ENCODE measurements at regions not wholly inside any gene's neighbourhood (a gene's known extent, or its start where the extent isn't known, plus 50 kb on each side); places are given as distances from the start of the nearest gene placed in this dataset.
"Not testable (repeated sequence)": the region's sequence is repeated elsewhere in the genome, so short reads cannot be mapped to it uniquely, and the experiment has no call there.

DNA sequence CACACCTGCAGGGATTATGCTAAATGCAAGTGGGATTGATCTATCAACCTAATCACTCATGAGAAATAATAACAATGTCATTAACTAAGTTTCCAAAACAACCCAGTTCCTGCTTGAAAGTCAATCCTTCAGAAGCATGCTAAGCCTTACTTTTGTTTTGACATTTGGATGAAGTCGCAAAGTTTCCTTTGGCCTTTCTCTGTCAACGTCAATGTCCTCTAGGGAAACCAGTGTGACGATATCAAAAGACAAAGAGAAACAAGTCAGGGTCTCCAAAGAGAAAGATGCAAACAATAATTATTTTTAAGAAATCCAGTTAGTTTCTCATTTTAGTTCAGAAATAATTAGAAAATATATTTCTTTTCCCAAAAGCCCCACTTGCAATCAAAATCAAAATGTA, 86.7 kb upstream of the SRD5A3 start:
- no peaks in the 10 kb centered on the region for H3K36me3 Mint-ChIP-seq
- DNase-seq (ENCODE audit: low spot score) (no peak), ATAC-seq (no peak)
- H3K9me3 Mint-ChIP-seq: no peaks in the 10 kb centered on the region
- H3K27ac Mint-ChIP-seq: no peak overlapping the region
- H3K4me1 Mint-ChIP-seq (ENCODE audit: low read depth in 2 of 2): no peaks in the 10 kb centered on the region
- peaks cover 8 to 16% of the 10 kb centered on the region in 2 donors for H3K27me3 Mint-ChIP-seq
- H3K4me3 Mint-ChIP-seq: no peak overlapping the region

DNA sequence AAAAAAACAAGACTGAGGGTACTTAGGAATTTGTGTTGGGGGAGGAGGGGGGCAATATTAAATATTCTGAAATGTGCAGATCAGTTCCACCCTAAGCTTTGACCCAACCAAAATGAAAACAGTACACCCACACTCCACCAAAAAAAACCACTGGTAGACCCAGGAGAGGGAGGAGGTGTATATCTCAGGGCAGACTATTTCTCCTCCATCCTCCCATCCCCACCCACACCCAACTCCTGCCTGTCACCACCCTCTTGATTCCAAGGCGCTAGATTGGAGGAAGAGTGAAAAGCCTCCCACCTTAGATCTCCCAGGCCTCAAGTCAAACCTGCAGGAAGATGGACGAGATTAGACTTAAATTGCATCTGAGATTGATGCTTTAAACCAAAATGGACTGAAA, 76.6 kb upstream of the SRD5A3 start:
- Mint-ChIP-seq H3K36me3 (no peaks in the 10 kb centered on the region), H3K4me3 (no peak overlapping the region), H3K4me1 (ENCODE audit: low read depth in 2 of 2) (no peaks in the 10 kb centered on the region), H3K27ac (no peak overlapping the region), H3K9me3 (no peaks in the 10 kb centered on the region), H3K27me3 (peaks cover 15 to 38% of the 10 kb centered on the region in 2 donors)
- no peak for DNase-seq (ENCODE audit: low spot score)
- no peak for ATAC-seq

DNA sequence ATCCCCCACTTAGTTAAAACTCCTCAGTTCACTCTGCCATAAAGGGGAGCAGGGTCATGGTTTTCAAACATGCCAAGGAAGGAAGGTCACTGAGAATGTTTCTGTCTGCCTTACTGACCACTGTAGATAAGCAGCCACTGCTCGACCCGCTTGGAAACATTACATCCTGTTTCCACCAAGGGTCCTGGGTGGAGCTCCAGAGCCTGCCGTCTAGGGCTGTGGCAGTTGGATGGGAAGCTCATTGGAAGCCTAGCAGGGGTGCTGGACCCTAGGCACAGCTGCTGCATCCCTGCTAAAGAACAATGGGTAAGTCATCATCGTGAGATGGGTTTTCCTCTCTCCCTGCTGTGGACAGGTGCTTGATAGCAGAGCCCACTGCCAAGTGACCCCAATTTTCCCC, 76.0 kb upstream of the SRD5A3 start:
- DNase-seq (ENCODE audit: low spot score): no peak
- H3K27me3 Mint-ChIP-seq: peaks cover 19 to 43% of the 10 kb centered on the region in 2 donors
- H3K4me1 Mint-ChIP-seq (ENCODE audit: low read depth in 2 of 2): no peaks in the 10 kb centered on the region
- H3K4me3 Mint-ChIP-seq: no peak overlapping the region
- H3K9me3 Mint-ChIP-seq: no peaks in the 10 kb centered on the region
- ATAC-seq: no peak
- no peak overlapping the region for H3K27ac Mint-ChIP-seq
- no peaks in the 10 kb centered on the region for H3K36me3 Mint-ChIP-seq

DNA sequence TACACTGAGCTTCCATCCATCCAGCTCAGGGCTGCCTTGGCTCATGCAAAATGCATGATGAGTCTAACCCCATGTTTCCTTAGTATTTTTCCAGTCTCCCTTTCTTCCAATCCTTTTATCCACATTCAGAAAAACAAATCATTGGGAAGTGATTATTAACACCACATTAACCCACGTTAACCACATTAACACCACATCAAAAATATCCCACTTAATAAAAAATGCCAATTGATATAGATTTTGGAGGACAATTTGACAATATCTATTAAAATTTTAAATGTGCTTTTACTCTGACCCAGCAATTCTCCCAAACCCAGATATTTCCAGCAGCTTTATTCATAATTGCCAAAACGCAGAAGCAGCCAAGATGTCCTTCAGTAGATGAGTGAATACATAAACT, 75.6 kb upstream of the SRD5A3 start:
- Mint-ChIP-seq H3K4me3 (no peak overlapping the region), H3K4me1 (ENCODE audit: low read depth in 2 of 2) (no peaks in the 10 kb centered on the region), H3K9me3 (no peaks in the 10 kb centered on the region), H3K27me3 (peaks cover 24 to 45% of the 10 kb centered on the region in 2 donors), H3K36me3 (no peaks in the 10 kb centered on the region), H3K27ac (no peak overlapping the region)
- DNase-seq (ENCODE audit: low spot score) (no peak), ATAC-seq (no peak)

DNA sequence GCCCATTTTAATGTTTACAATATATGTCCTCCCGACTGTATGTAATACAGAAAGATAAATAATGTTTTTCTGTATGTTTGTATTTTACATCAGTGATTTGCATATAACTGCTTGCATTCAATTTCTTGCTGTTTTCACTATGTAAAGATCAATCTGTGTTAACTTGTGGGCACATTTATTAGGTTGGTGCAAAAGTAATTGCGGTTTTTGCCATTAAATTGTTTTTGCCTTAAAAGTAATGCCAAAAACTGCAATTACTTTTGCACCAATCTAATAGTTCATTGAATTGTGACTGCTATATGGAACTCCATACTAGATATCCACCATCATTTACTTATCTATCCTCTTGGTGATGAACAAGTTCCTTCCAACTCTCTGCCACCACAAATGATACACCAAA, 73.9 kb upstream of the SRD5A3 start:
- no peak for ATAC-seq

DNA sequence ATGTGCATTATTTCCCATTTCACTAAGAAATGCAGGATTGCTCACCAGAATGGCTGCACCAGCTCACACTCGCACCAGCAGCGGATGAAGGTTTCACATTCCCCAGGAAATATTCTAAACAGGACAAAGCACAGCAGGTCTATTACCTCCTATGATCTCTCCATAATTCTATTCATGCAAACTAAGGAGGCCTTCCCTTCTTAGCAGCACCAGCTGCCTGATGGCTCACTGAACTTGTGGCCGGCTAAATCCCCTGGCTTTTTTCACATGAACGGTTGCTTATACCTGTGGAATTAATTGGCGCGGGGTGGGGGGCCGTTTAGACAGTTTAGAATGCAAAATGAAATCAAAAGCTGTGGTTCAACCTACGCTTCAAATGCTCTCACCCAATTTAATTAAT, 73.5 kb upstream of the SRD5A3 start:
- Mint-ChIP-seq H3K9me3 (no peaks in the 10 kb centered on the region), H3K4me3 (no peak overlapping the region), H3K36me3 (no peaks in the 10 kb centered on the region), H3K4me1 (ENCODE audit: low read depth in 2 of 2) (no peaks in the 10 kb centered on the region), H3K27ac (no peak overlapping the region), H3K27me3 (peaks cover 23 to 33% of the 10 kb centered on the region in 2 donors)
- DNase-seq (ENCODE audit: low spot score) (no peak), ATAC-seq (no peak)

More for the DNA sequence above, 73.9 kb upstream of the SRD5A3 start:
- Mint-ChIP-seq H3K27me3 (peaks cover 23 to 33% of the 10 kb centered on the region in 2 donors), H3K27ac (no peak overlapping the region), H3K36me3 (no peaks in the 10 kb centered on the region), H3K4me1 (ENCODE audit: low read depth in 2 of 2) (no peaks in the 10 kb centered on the region), H3K9me3 (no peaks in the 10 kb centered on the region), H3K4me3 (no peak overlapping the region)
- no peak for DNase-seq (ENCODE audit: low spot score)

DNA sequence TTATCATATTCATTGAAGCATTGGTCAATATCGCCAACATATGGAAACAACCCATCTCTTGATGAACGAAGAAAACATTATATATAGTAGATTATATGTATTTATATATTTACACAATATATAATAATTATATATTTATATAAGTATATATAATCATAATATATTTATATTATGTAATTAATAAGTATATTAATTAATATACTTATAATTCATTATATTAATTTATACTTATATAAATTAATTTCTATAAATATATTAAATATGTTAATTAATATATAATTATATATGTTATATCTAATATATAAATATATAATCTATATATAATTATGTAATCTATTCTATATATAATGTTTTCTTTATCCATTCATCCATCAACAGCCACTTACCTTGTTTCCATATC, 69.0 kb upstream of the SRD5A3 start:
- H3K9me3 Mint-ChIP-seq: no peaks in the 10 kb centered on the region
- no peak overlapping the region for H3K4me3 Mint-ChIP-seq
- ATAC-seq: no peak
- H3K4me1 Mint-ChIP-seq (ENCODE audit: low read depth in 2 of 2): no peaks in the 10 kb centered on the region
- H3K36me3 Mint-ChIP-seq: peaks cover 4% of the 10 kb centered on the region
- H3K27me3 Mint-ChIP-seq: peaks cover 25 to 42% of the 10 kb centered on the region in 2 donors
- H3K27ac Mint-ChIP-seq: no peak overlapping the region
- no peak for DNase-seq (ENCODE audit: low spot score)

DNA sequence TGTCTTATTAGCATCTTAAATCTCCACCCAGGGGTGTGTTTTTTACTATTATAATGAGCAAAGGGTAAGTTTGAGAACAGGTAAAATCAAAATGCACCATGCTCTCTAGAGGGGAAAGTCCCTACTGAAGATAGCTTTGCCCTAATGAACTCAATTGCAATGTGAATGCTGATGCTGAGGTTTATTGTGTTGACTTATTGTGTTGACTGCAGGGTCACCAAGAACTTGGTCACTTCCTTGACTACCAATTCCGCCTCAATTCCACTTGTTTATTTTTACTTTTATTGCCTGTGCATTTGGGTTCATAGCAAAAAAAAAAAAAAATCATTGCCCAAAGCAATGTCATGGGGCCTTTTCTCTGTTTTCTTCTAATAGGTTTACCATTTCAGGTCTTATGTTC, 67.7 kb upstream of the SRD5A3 start:
- Mint-ChIP-seq H3K27me3 (peaks cover 23 to 46% of the 10 kb centered on the region in 2 donors), H3K27ac (no peak overlapping the region), H3K4me3 (no peak overlapping the region), H3K36me3 (peaks cover 8% of the 10 kb centered on the region), H3K4me1 (ENCODE audit: low read depth in 2 of 2) (no peaks in the 10 kb centered on the region), H3K9me3 (no peaks in the 10 kb centered on the region)
- DNase-seq (ENCODE audit: low spot score): no peak
- no peak for ATAC-seq

DNA sequence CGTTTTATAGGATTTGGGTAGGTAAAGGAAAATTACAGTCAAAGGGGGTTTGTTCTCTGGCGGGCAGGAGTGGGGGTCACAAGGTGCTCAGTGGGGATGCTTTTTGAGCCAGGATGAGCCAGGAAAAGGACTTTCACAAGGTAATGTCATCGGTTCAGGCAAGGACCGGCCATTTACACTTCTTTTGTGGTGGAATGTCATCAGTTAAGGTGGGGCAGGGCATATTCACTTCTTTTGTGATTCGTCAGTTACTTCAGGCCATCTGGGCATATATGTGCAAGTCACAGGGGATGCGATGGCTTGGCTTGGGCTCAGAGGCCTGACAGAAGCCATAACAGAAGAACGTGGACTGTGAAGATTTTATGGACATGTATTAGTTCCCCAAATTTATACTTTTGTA, 65.6 kb upstream of the SRD5A3 start:
- H3K4me3 Mint-ChIP-seq; H3K4me1 Mint-ChIP-seq (ENCODE audit: low read depth in 2 of 2): not testable (repeated sequence)
- H3K36me3 Mint-ChIP-seq: peaks cover 18% of the 10 kb centered on the region

DNA sequence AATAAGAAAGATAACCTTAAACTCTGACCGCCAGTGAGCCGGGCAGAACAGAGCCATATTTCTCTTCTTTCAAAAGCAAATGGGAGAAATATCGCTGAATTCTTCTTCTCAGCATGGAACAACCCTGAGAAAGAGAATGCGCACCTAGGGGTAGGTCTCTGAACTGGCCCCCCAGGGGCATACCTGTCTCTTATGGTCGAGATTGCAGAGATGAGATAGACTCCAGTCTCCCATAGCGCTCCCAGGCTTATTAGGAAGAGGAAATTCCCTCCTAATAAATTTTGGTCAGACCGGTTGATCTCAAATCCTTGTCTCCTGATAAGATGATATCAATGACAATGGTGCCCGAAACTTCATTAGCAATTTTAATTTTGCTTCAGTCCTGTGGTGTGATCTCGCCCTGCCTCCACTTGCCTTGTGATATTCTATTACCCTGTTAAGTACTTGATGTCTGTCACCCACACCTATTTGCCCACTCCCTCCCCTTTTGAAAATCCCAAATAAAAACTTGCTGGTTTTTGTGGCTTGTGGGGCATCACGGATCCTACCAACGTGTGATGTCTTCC, 64.8 kb upstream of the SRD5A3 start:
- not testable (repeated sequence) for H3K4me1 Mint-ChIP-seq (ENCODE audit: low read depth in 2 of 2); ATAC-seq; H3K4me3 Mint-ChIP-seq; H3K9me3 Mint-ChIP-seq; DNase-seq (ENCODE audit: low spot score); H3K27ac Mint-ChIP-seq
- Mint-ChIP-seq H3K36me3 (peaks cover 18% of the 10 kb centered on the region), H3K27me3 (peaks cover 8 to 28% of the 10 kb centered on the region in 2 donors)

More for the DNA sequence above, 65.6 kb upstream of the SRD5A3 start:
- not testable (repeated sequence) for ATAC-seq; H3K9me3 Mint-ChIP-seq; H3K27ac Mint-ChIP-seq; DNase-seq (ENCODE audit: low spot score)
- H3K27me3 Mint-ChIP-seq: peaks cover 9 to 31% of the 10 kb centered on the region in 2 donors

DNA sequence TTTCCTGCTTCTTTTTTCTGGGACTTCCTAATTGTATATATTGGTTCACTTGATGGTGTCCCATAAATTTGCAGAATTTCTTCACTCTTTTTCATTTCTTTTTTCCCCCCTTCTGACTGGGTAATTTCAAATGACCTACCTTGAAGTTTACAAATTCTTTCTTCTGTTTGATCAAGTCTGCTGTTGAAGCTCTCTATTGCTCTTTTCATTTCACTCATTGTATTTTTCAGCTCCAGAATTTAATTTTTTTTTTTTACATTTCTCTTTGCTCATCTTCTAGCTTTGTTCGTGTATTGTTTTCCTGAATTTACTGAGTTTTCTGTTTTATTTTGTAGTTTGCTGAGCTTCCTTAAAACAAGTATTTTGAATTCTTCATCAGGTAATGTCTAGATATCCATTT, 61.7 kb upstream of the SRD5A3 start:
- Mint-ChIP-seq H3K27me3 (peaks cover 0 to 16% of the 10 kb centered on the region in 2 donors), H3K36me3 (peaks cover 18% of the 10 kb centered on the region), H3K27ac (no peak overlapping the region), H3K4me3 (no peak overlapping the region), H3K4me1 (ENCODE audit: low read depth in 2 of 2) (no peaks in the 10 kb centered on the region), H3K9me3 (peaks cover 7% of the 10 kb centered on the region)
- ATAC-seq (no peak), DNase-seq (ENCODE audit: low spot score) (no peak)

DNA sequence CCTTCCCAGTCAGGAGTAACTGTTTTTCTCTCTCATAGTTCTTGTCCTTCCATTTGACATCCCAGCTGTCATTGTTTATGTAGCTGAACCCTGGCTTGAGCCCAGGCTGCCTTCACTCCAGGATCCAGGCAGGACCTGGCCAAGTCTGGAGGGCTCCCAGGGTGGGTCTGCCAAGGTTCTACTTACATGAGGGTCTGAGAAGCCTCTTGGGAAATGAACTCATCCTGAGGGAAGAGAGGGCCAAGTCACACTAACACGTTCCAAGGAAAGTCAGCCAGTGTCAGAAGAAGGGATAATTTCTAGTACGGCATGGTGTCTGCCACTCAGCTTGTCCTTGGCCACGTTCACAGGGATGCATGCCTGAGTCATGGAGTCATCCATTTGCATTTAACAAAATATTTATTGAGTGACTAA, 54.8 kb upstream of the SRD5A3 start:
- DNase-seq (ENCODE audit: low spot score): no peak
- no peaks in the 10 kb centered on the region for H3K9me3 Mint-ChIP-seq
- ATAC-seq: no peak
- no peaks in the 10 kb centered on the region for H3K4me1 Mint-ChIP-seq (ENCODE audit: low read depth in 2 of 2)
- peaks cover 6 to 19% of the 10 kb centered on the region in 2 donors for H3K27me3 Mint-ChIP-seq
- H3K27ac Mint-ChIP-seq: no peak overlapping the region
- no peaks in the 10 kb centered on the region for H3K36me3 Mint-ChIP-seq
- no peak overlapping the region for H3K4me3 Mint-ChIP-seq

DNA sequence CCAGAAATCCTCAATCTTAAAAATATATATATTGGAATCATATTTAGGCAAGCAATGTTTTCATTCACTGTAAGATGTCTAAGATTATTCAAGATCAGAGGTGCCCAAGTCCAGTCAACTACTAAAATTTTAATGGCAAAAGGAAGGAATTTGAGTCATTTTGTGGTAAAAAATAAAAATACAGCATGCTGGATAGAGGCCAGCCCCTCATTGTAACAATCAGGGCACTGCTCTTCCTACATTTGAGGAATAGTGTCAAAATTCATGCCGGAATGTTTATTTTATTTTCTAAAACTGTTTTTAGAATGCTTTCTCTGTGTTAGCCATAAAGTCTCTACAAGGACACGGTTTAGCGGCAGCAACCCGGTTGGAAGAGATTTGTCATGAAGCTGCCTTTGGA, 49.9 kb upstream of the SRD5A3 start:
- H3K9me3 Mint-ChIP-seq: no peaks in the 10 kb centered on the region
- H3K27me3 Mint-ChIP-seq: peaks cover 13 to 38% of the 10 kb centered on the region in 2 donors

More for the DNA sequence above, 49.9 kb upstream of the SRD5A3 start:
- H3K4me3 Mint-ChIP-seq: no peak overlapping the region
- DNase-seq (ENCODE audit: low spot score) (no peak), ATAC-seq (no peak)
- H3K36me3 Mint-ChIP-seq: peaks cover 5% of the 10 kb centered on the region
- H3K4me1 Mint-ChIP-seq (ENCODE audit: low read depth in 2 of 2): no peaks in the 10 kb centered on the region
- no peak overlapping the region for H3K27ac Mint-ChIP-seq
